MM.1S (cell line): ENCODE measurements at regions not wholly inside any gene's neighbourhood (a gene's known extent, or its start where the extent isn't known, plus 50 kb on each side); places are given as distances from the start of the nearest gene placed in this dataset.

ENCODE experiments used
- EZH2 ChIP-seq: fragments of 300-600 bp; sonication (generic); optimal IDR thresholded peaks from 2 replicates; pipeline ENCODE3; 2017; ENCODE audit warnings: low read depth, mild to moderate bottlenecking, antibody characterized with exemption, low read length, mixed read lengths
- EZH2phosphoT487 ChIP-seq: fragments of 300-600 bp; sonication (generic); IDR thresholded peaks from 2 replicates; pipeline ENCODE4 v1.6.1; 2018; ENCODE audit warnings: antibody characterized with exemption, low read length
- TF ChIP-seq, protein P1 (sequence below): fragments of 300-600 bp; sonication (generic); IDR thresholded peaks from 2 replicates; pipeline ENCODE4 v1.5.1; 2016; ENCODE audit warnings: antibody characterized with exemption, low read length, mixed read lengths

GRCh38 chrX:5176766-5177165, 1051.9 kb downstream of the NLGN4X start:
- TF ChIP-seq, protein P1, sequence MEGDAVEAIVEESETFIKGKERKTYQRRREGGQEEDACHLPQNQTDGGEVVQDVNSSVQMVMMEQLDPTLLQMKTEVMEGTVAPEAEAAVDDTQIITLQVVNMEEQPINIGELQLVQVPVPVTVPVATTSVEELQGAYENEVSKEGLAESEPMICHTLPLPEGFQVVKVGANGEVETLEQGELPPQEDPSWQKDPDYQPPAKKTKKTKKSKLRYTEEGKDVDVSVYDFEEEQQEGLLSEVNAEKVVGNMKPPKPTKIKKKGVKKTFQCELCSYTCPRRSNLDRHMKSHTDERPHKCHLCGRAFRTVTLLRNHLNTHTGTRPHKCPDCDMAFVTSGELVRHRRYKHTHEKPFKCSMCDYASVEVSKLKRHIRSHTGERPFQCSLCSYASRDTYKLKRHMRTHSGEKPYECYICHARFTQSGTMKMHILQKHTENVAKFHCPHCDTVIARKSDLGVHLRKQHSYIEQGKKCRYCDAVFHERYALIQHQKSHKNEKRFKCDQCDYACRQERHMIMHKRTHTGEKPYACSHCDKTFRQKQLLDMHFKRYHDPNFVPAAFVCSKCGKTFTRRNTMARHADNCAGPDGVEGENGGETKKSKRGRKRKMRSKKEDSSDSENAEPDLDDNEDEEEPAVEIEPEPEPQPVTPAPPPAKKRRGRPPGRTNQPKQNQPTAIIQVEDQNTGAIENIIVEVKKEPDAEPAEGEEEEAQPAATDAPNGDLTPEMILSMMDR: no peak
- TF ChIP-seq EZH2: no peak
- no peak for TF ChIP-seq EZH2phosphoT487
